ENCODE measurements at regions not wholly inside any gene's neighbourhood (a gene's known extent, or its start where the extent isn't known, plus 50 kb on each side); places are given as distances from the start of the nearest gene placed in this dataset.

DNA sequence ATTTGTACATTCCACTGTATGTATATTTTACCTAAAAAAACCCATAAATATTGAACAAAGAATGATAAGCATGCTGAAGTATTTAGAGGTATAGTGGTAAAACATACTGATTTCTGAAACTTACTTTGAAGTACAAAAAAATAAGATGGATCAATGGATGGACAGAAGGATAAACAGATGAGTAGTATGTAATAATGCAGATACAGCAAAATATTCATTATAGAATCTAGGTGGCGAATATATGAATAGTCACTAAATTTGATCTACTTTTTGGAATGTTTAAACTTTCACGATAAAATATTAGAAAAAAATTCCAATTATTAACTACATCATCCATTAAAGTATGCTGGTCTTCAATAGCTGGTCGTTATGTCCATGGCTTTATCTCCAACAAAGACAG is 51.9 kb upstream of the GNB4 start:
- POLR2A ChIA-PET, result no interaction called here
- H3K27ac Mint-ChIP-seq, result no peak overlapping the region
- CTCF ChIA-PET, result no interaction called here

DNA sequence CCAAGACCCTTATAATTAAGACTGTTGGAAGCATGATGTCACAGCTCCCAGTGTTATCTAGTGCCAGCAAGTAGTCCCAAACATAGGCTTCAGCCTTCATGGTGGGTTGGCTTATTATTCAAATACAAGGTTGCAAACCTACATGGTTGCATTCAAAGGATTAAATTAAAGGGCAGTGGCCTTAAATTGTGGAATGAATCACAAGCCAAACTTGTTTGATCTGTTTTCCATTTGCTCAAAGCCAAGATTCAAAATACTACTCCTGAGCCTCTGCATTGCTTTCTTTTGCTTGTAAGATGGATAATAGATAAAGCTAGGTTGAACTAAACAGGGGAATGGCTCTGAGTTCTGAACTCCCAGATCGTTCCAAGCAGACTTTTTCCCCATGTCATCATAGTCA is 52.4 kb upstream of the GNB4 start:
- TF ChIP-seq, protein P1, sequence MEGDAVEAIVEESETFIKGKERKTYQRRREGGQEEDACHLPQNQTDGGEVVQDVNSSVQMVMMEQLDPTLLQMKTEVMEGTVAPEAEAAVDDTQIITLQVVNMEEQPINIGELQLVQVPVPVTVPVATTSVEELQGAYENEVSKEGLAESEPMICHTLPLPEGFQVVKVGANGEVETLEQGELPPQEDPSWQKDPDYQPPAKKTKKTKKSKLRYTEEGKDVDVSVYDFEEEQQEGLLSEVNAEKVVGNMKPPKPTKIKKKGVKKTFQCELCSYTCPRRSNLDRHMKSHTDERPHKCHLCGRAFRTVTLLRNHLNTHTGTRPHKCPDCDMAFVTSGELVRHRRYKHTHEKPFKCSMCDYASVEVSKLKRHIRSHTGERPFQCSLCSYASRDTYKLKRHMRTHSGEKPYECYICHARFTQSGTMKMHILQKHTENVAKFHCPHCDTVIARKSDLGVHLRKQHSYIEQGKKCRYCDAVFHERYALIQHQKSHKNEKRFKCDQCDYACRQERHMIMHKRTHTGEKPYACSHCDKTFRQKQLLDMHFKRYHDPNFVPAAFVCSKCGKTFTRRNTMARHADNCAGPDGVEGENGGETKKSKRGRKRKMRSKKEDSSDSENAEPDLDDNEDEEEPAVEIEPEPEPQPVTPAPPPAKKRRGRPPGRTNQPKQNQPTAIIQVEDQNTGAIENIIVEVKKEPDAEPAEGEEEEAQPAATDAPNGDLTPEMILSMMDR (IDR thresholded peaks at IDR 0.05), result no peak
- peaks cover 2% of the 10 kb centered on the region for H3K36me3 Mint-ChIP-seq (ENCODE audit: low read depth)
- H3K9me3 Mint-ChIP-seq, result peaks cover 3% of the 10 kb centered on the region
- ATAC-seq (ENCODE audit: low read depth), result no peak
- intact Hi-C loops (cut with micrococcal nuclease), result no loop called here
- ChIA-PET CTCF (no interaction called here), POLR2A (no interaction called here)
- no peak overlapping the region for H3K4me3 Mint-ChIP-seq
- DNase-seq, result no peak
- H3K27ac Mint-ChIP-seq, result no peak overlapping the region
- no peaks in the 10 kb centered on the region for H3K4me1 Mint-ChIP-seq
- peaks cover 28% of the 10 kb centered on the region for H3K27me3 Mint-ChIP-seq

More for the DNA sequence above, 51.9 kb upstream of the GNB4 start:
- Mint-ChIP-seq H3K4me3 (no peak overlapping the region), H3K9me3 (peaks cover 3% of the 10 kb centered on the region), H3K4me1 (no peaks in the 10 kb centered on the region), H3K27me3 (peaks cover 28% of the 10 kb centered on the region), H3K36me3 (ENCODE audit: low read depth) (peaks cover 2% of the 10 kb centered on the region)
- ATAC-seq (ENCODE audit: low read depth) (no peak), DNase-seq (no peak)
- TF ChIP-seq, protein P1 (IDR thresholded peaks at IDR 0.05), result no peak
- intact Hi-C loops (cut with micrococcal nuclease), result no loop called here

DNA sequence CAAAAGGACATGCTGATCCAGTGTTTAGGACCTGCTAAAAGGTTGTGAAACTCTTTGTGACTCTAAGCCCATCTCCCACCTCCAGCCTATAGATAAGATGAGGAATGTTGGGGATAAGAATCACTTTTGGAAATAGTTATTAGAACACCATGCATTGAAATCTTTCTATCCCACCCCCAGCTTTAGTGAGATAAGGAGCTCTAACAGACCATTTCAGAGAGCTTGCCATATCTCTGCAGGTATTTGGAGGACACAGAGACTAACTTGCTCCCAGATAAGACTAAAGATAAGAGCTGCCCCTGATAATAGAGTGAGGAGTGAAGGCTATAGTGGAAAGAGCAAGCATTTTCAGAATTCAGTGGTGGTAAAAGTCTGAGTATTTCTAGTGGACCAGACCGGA is 53.1 kb upstream of the GNB4 start:
- no peak for ATAC-seq (ENCODE audit: low read depth)
- DNase-seq, result no peak
- intact Hi-C loops (cut with micrococcal nuclease), result no loop called here
- no peaks in the 10 kb centered on the region for H3K9me3 Mint-ChIP-seq
- TF ChIP-seq, protein P1 (IDR thresholded peaks at IDR 0.05), result no peak
- H3K27me3 Mint-ChIP-seq, result peaks cover 28% of the 10 kb centered on the region
- H3K4me3 Mint-ChIP-seq, result no peak overlapping the region
- no peaks in the 10 kb centered on the region for H3K4me1 Mint-ChIP-seq
- ChIA-PET CTCF (no interaction called here), POLR2A (no interaction called here)
- H3K27ac Mint-ChIP-seq, result no peak overlapping the region
- H3K36me3 Mint-ChIP-seq (ENCODE audit: low read depth), result no peaks in the 10 kb centered on the region

DNA sequence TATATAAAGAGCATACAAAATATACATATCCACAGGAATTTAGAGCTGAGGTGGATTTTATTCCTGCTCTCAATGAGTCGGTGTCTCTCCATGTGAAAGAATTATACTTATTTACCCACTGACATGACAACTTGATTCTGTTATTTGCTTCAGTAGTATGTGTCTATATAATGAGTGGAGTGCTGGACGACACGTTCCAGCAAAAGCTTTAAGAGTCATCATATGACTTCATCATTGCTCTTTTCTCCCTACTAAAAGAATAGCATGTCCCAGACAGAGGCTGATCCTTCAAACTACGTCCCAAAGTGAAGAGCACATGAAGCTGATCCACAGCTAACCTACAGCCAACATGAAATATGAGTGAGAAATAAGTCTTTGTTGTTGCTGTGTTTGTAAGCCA is 54.3 kb upstream of the GNB4 start:
- ChIA-PET POLR2A (no interaction called here), CTCF (interaction anchor here (1.1 kb wide), 1 partner anchor 9 kb away, joined by 3 read pairs; no protein-coding TSS in a partner anchor)
- DNase-seq (no peak), ATAC-seq (ENCODE audit: low read depth) (no peak)
- H3K36me3 Mint-ChIP-seq (ENCODE audit: low read depth), result no peaks in the 10 kb centered on the region
- peaks cover 28% of the 10 kb centered on the region for H3K27me3 Mint-ChIP-seq
- H3K4me1 Mint-ChIP-seq, result no peaks in the 10 kb centered on the region
- intact Hi-C loops (cut with micrococcal nuclease), result no loop called here
- H3K4me3 Mint-ChIP-seq, result no peak overlapping the region
- no peak overlapping the region for H3K27ac Mint-ChIP-seq
- no peaks in the 10 kb centered on the region for H3K9me3 Mint-ChIP-seq
- TF ChIP-seq, protein P1 (IDR thresholded peaks at IDR 0.05), result no peak

DNA sequence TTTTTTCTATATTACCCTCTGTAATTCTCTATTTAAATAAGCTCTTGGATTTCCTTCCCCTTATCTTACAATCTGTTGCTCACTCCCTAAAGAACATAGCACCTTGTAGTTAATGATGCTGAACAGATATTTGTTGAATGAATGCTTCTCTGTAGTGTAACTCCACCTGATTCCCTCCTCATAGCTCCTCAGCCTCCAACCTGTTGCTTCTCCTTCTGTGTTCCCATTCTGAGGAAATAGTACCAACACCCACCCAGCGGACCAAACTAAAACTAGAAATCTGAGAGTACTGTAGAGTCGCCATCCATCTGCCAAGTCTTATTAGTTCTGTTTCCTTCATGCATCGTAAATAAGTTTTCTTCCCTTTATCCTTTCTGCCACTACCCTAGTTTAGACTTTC is 55.5 kb upstream of the GNB4 start:
- H3K9me3 Mint-ChIP-seq, result no peaks in the 10 kb centered on the region
- ATAC-seq (ENCODE audit: low read depth) (no peak), DNase-seq (no peak)
- H3K27me3 Mint-ChIP-seq, result peaks cover 28% of the 10 kb centered on the region
- no peak overlapping the region for H3K4me3 Mint-ChIP-seq
- intact Hi-C loops (cut with micrococcal nuclease), result no loop called here
- ChIA-PET POLR2A (no interaction called here), CTCF (no interaction called here)
- H3K27ac Mint-ChIP-seq, result no peak overlapping the region
- H3K4me1 Mint-ChIP-seq, result no peaks in the 10 kb centered on the region
- no peaks in the 10 kb centered on the region for H3K36me3 Mint-ChIP-seq (ENCODE audit: low read depth)
- TF ChIP-seq, protein P1 (IDR thresholded peaks at IDR 0.05), result no peak
